K562 (cell line): ENCODE measurements at regions not wholly inside any gene's neighbourhood (a gene's known extent, or its start where the extent isn't known, plus 50 kb on each side); places are given as distances from the start of the nearest gene placed in this dataset.

Experiments
- ATAC-seq: fragments of 200-7000 bp; cut with Tn5 transposase; 3 replicates; pipeline ENCODE4 v1.9.1; 2020; ENCODE audit warnings: moderate library complexity
- BruUV-seq: library from RNA; stranded (reverse); fragments of 400-500 nt; replicated peaks from 2 replicates; lab custom pipeline; 2021; lab: Mats Ljungman, UMichigan
- CTCF ChIA-PET: fragments of 300-600 bp; formaldehyde crosslinking; extraction: SDS; loops from one replicate; lab custom pipeline; 2021; ENCODE audit warnings: low intra/inter-chr PET ratio; lab: Yijun Ruan, JAX
- POLR2A ChIA-PET: fragments of 300-600, 350-650 bp; sonication (Branson Sonifier 250); formaldehyde crosslinking; extraction: SDS; loops from one replicate; lab custom pipeline; 2021; ENCODE audit warnings: antibody characterized with exemption, inconsistent platforms; lab: Yijun Ruan, JAX
- DNase-seq, 4 experiments: peaks; one replicate each; pipeline versions ENCODE4 v3.0.0 to v3.0.0-alpha.2; 2011 to 2018; ENCODE audit warnings: low spot score in 3 of 4, mixed read lengths in 3 of 4; ENCODE audit errors: extremely low read depth in 1 of 4
- FAIRE-seq: peaks from 2 replicates; lab custom pipeline; 2011; peaks lifted over from hg19 to GRCh38; lab: Jason Lieb, UNC
- H2AFZ ChIP-seq: 2 replicates; pipeline ENCODE4 v1.6.0; 2011; ENCODE audit warnings: low read depth, low read length, control low read depth, inconsistent platforms
- H3K27ac ChIP-seq: fragments of 200-600 bp; 3 replicates; pipeline ENCODE4 v1.8.0; 2011; ENCODE audit warnings: low read depth, mild to moderate bottlenecking, control low read depth, inconsistent platforms, low read length, moderate library complexity, mixed read lengths; ENCODE audit errors: extremely low read depth
- H3K27me3 ChIP-seq, 2 experiments: fragments of 300-600 bp in 1 of 2; 2 replicates in 1 of 2; 3 replicates in 1 of 2; pipeline versions ENCODE4 v1.6.0 to v1.8.0; 2011; ENCODE audit warnings: inconsistent platforms in 2 of 2, low read length in 2 of 2, mild to moderate bottlenecking in 1 of 2, mixed read lengths in 1 of 2, moderate library complexity in 1 of 2; ENCODE audit not compliant: control insufficient read depth in 2 of 2, insufficient read depth in 2 of 2
- H3K36me3 ChIP-seq: fragments of 300-600 bp; 3 replicates; pipeline ENCODE4 v1.8.0; 2011; ENCODE audit warnings: mild to moderate bottlenecking, low read length, inconsistent platforms; ENCODE audit not compliant: control insufficient read depth, insufficient read depth
- H3K4me1 ChIP-seq, 2 experiments: fragments of 200-600 bp in 1 of 2; replicated peaks in 1 of 2; 2 replicates in 1 of 2; 3 replicates in 1 of 2; pipeline versions ENCODE4 v1.5.1 to v1.8.0; 2011; ENCODE audit warnings: inconsistent platforms in 2 of 2, low read length in 2 of 2, mild to moderate bottlenecking in 1 of 2, mixed read lengths in 1 of 2, moderate library complexity in 1 of 2; ENCODE audit not compliant: control insufficient read depth in 2 of 2, insufficient read depth in 2 of 2
- H3K4me2 ChIP-seq: 2 replicates; pipeline ENCODE4 v1.6.1; 2011; ENCODE audit warnings: low read length, control low read depth, inconsistent platforms, mixed read lengths; ENCODE audit not compliant: insufficient read depth
- H3K4me3 ChIP-seq: fragments of 200-600 bp; sonication (generic), shearing (Covaris generic); 2 replicates; pipeline ENCODE4 v1.5.1; 2016; ENCODE audit warnings: control low read depth, inconsistent platforms
- H3K79me2 ChIP-seq: fragments of 200-600 bp; 3 replicates; pipeline ENCODE4 v1.8.0; 2011; ENCODE audit warnings: low read length, inconsistent platforms; ENCODE audit not compliant: control insufficient read depth, insufficient read depth
- H3K9ac ChIP-seq, 2 experiments: 2 replicates each; pipeline versions ENCODE4 v1.6.0 to v1.6.1; 2011; ENCODE audit warnings: low read depth in 2 of 2, low read length in 2 of 2, control low read depth in 1 of 2, inconsistent platforms in 1 of 2, mild to moderate bottlenecking in 1 of 2, mixed read lengths in 1 of 2; ENCODE audit not compliant: insufficient read depth in 1 of 2
- H3K9me1 ChIP-seq: one replicate; pipeline ENCODE4 v1.6.0; 2011; ENCODE audit warnings: inconsistent platforms, mild to moderate bottlenecking, low read length, moderate library complexity; ENCODE audit not compliant: control insufficient read depth, insufficient read depth
- H3K9me3 ChIP-seq: replicated peaks from 2 replicates; pipeline ENCODE4 v1.5.1; 2011; ENCODE audit warnings: low read depth, low read length, inconsistent platforms; ENCODE audit not compliant: control insufficient read depth, insufficient read depth
- H4K20me1 ChIP-seq: replicated peaks from 2 replicates; pipeline ENCODE4 v1.6.1; 2011; ENCODE audit warnings: low read length, inconsistent platforms, mixed read lengths; ENCODE audit not compliant: control insufficient read depth, insufficient read depth
- ADNP ChIP-seq: fragments of 200-800 bp; sonication (Bioruptor generic); IDR thresholded peaks from 2 replicates; pipeline ENCODE4 v1.6.1; 2016; ENCODE audit warnings: missing genetic modification characterization, missing compliant biosample characterization
- CBX5 ChIP-seq: IDR thresholded peaks from 2 replicates; pipeline ENCODE4 v1.6.1; 2014; ENCODE audit warnings: low read depth, borderline replicate concordance
- CHCHD3 ChIP-seq: fragments of 250-450 bp; sonication (Bioruptor Pico); IDR thresholded peaks from 2 replicates; pipeline ENCODE4 v2.1.2; 2022; ENCODE audit warnings: mild to moderate bottlenecking
- EHMT2 ChIP-seq: fragments of 450-650 bp; IDR thresholded peaks from 2 replicates; pipeline ENCODE4 v1.6.1; 2018; ENCODE audit warnings: antibody characterized with exemption
- ETV1 ChIP-seq: fragments of 450-650 bp; conservative IDR thresholded peaks from 2 replicates; pipeline ENCODE4 v1.6.1; 2016; ENCODE audit warnings: missing genetic modification characterization, control low read depth, low read depth, missing compliant biosample characterization
- NFIC ChIP-seq: fragments of 450-650 bp; IDR thresholded peaks from 2 replicates; pipeline ENCODE4 v1.6.1; 2017; ENCODE audit warnings: mild to moderate bottlenecking, inconsistent platforms
- NFXL1 ChIP-seq: fragments of 450-650 bp; formaldehyde crosslinking; IDR thresholded peaks from 2 replicates; pipeline ENCODE4 v1.4.0; 2021; ENCODE audit warnings: mild to moderate bottlenecking
- PKNOX1 ChIP-seq: fragments of 450-650 bp; IDR thresholded peaks from 2 replicates; pipeline ENCODE4 v1.6.1; 2016
- POU5F1 ChIP-seq: fragments of 150-350 bp; IDR thresholded peaks from 2 replicates; pipeline ENCODE4 v1.6.1; 2014; ENCODE audit warnings: borderline replicate concordance, low read length, low read depth, mild to moderate bottlenecking; ENCODE audit not compliant: partially characterized antibody
- ZNF133 ChIP-seq: fragments of 250-450 bp; sonication (Bioruptor Pico); IDR thresholded peaks from 2 replicates; pipeline ENCODE4 v1.4.0; 2020; ENCODE audit warnings: mild to moderate bottlenecking
- ZNF165 ChIP-seq: fragments of 250-450 bp; sonication (Bioruptor Pico); IDR thresholded peaks from 2 replicates; pipeline ENCODE4 v1.4.0; 2020; ENCODE audit warnings: borderline replicate concordance
- ZNF77 ChIP-seq: fragments of 250-450 bp; sonication (Bioruptor Pico); IDR thresholded peaks from 2 replicates; pipeline ENCODE4 v1.5.0; 2020
- WGBS: fragments of 100-300 bp; shearing (Covaris generic); methylation state at CpG from one replicate; pipeline ENCODE4 v1.1.6; 2016; ENCODE audit warnings: low coverage, mixed read lengths; ENCODE audit not compliant: insufficient coverage; ENCODE audit errors: missing lambda C conversion rate; 5-methylcytosine and 5-hydroxymethylcytosine counted together
- in situ Hi-C: fragments of 300-500 bp; cut with MboI; formaldehyde crosslinking; loops from 4 replicates; pipeline ENCODE4 v1.15.0; 2018; ENCODE audit warnings: inconsistent platforms, mixed read lengths
- intact Hi-C: fragments of 100-400 bp; cut with micrococcal nuclease; formaldehyde crosslinking; loops from 2 replicates; pipeline ENCODE4 v1.14.2; 2022
- TF ChIP-seq, protein P1 (sequence below): sonication (generic); formaldehyde crosslinking; IDR thresholded peaks from 2 replicates; pipeline ENCODE4 v1.8.1; 2022; ENCODE audit warnings: missing genetic modification reagents

DNA sequence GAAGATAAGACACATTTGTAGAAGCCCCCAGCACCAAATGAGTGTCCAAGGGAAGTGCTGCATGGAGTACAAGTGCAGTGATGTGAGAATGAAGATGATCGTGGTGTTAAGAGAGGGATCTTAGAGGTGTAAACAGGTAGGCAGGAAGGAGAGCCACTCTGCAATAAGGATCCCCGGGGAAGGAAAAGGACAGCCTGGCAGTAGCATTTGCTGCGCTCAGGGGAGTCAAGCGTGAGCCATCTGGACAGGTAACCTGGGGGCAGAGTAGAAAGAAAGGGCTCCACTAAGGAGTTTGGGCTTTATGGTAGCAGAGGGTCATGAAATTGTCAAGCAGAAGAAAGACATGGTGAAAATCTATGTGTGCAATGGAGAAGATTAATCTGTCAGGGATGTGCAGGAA is 587.2 kb downstream of the BUD13 start:
- H3K79me2 ChIP-seq: no peaks in the 10 kb centered on the region
- ATAC-seq (no peak), FAIRE-seq (no peak), DNase-seq (no peak)
- no peak overlapping the region for H3K9ac ChIP-seq
- no peaks in the 10 kb centered on the region; the same call in 1 of the 2 replicates for H4K20me1 ChIP-seq
- BruUV-seq: no TSS peak
- no peak for TF ChIP-seq ZNF77 (CRISPR knock-in tag)
- POLR2A ChIA-PET: no interaction called here
- WGBS: 0% methylated on average over 4 of the region's 4 CpGs
- H3K4me3 ChIP-seq: no peak overlapping the region
- intact Hi-C loops: no loop called here
- H3K4me1 ChIP-seq: no peaks in the 10 kb centered on the region
- H3K27ac ChIP-seq: no peak overlapping the region
- no peak overlapping the region for H3K4me2 ChIP-seq
- in situ Hi-C loops: no loop called here
- no peaks in the 10 kb centered on the region for H3K36me3 ChIP-seq
- H3K9me3 ChIP-seq: no peaks in the 10 kb centered on the region
- CTCF ChIA-PET: no interaction called here
- H3K27me3 ChIP-seq: no peaks in the 10 kb centered on the region
- no peaks in the 10 kb centered on the region for H3K9me1 ChIP-seq
- no peak overlapping the region for H2AFZ ChIP-seq

- Histone ChIP-seq H3K9me1 (no peaks in the 10 kb centered on the region), H3K27me3 (no peaks in the 10 kb centered on the region)
- TF ChIP-seq ETV1 (tag): no peak
- no peak for TF ChIP-seq ADNP
- no peak for TF ChIP-seq NFIC
- TF ChIP-seq EHMT2: no peak
- TF ChIP-seq ZNF165 (CRISPR knock-in tag): no peak
- TF ChIP-seq CHCHD3 (CRISPR knock-in tag): no peak
- TF ChIP-seq, protein P1, sequence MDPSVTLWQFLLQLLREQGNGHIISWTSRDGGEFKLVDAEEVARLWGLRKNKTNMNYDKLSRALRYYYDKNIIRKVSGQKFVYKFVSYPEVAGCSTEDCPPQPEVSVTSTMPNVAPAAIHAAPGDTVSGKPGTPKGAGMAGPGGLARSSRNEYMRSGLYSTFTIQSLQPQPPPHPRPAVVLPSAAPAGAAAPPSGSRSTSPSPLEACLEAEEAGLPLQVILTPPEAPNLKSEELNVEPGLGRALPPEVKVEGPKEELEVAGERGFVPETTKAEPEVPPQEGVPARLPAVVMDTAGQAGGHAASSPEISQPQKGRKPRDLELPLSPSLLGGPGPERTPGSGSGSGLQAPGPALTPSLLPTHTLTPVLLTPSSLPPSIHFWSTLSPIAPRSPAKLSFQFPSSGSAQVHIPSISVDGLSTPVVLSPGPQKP (CRISPR knock-in tag): no peak
- TF ChIP-seq NFXL1 (CRISPR knock-in tag): no peak
- TF ChIP-seq ZNF133 (CRISPR knock-in tag): no peak
- TF ChIP-seq POU5F1: no peak
- no peak for TF ChIP-seq CBX5
- TF ChIP-seq PKNOX1: no peak
- TF ChIP-seq, all 486 proteins: peak for 0
- Histone ChIP-seq H4K20me1 (no peaks in the 10 kb centered on the region; the same call in 1 of the 2 replicates), H3K4me1 (no peaks in the 10 kb centered on the region), H3K36me3 (no peaks in the 10 kb centered on the region), H3K79me2 (no peaks in the 10 kb centered on the region), H3K27ac (no peak overlapping the region), H3K4me2 (no peak overlapping the region), H2AFZ (no peak overlapping the region), H3K4me3 (no peak overlapping the region), H3K9ac (no peak overlapping the region), H3K9me3 (no peaks in the 10 kb centered on the region)
- whole genome bisulfite sequencing: 1% methylated on average over 8 of the region's 8 CpGs
- no peak for DNase-seq
- CTCF ChIA-PET: no interaction called here
- intact Hi-C loops (no loop called here), in situ Hi-C loops (no loop called here)
- POLR2A ChIA-PET: no interaction called here
- no TSS peak for BruUV-seq
- ATAC-seq: no peak
- FAIRE-seq: no peak
Observed at GRCh38 chr11:116184763-116185162, 588.0 kb downstream of the BUD13 start.
